PC-3 (cell line): ENCODE measurements at regions not wholly inside any gene's neighbourhood (a gene's known extent, or its start where the extent isn't known, plus 50 kb on each side); places are given as distances from the start of the nearest gene placed in this dataset.

Experiments used
- ATAC-seq: fragments of 200-7000 bp; cut with Tn5 transposase; 2 replicates; pipeline ENCODE4 v1.9.1; 2020; ENCODE audit warnings: mild to moderate bottlenecking, moderate library complexity
- BruUV-seq: library from RNA; stranded (reverse); fragments of 400-500 nt; replicated peaks from 2 replicates; lab custom pipeline; 2021; lab: Mats Ljungman, UMichigan
- CTCF ChIA-PET: fragments of 300-600 bp; sonication (Branson Sonifier 250); formaldehyde crosslinking; loops from one replicate; lab custom pipeline; 2022; ENCODE audit warnings: antibody characterized with exemption; lab: Charles Lee
- POLR2A ChIA-PET: fragments of 300-600 bp; sonication (Branson Sonifier 250); formaldehyde crosslinking; loops from one replicate; lab custom pipeline; 2022; ENCODE audit warnings: antibody characterized with exemption; ENCODE audit not compliant: unreplicated experiment; lab: Charles Lee
- DNase-seq: peaks from one replicate; pipeline ENCODE4 v3.0.0-alpha.2; 2015
- H2AFZ ChIP-seq: fragments of 300-600 bp; sonication (generic); 2 replicates; pipeline ENCODE4 v1.6.0; 2016; ENCODE audit warnings: antibody characterized with exemption, low read length
- H3F3A ChIP-seq: fragments of 300-600 bp; sonication (generic); one replicate; pipeline ENCODE4 v1.6.0; 2017; ENCODE audit warnings: antibody characterized with exemption, low read length, control low read depth, mild to moderate bottlenecking; ENCODE audit not compliant: unreplicated experiment
- H3K27ac ChIP-seq: fragments of 300-600 bp; sonication (generic); 2 replicates; pipeline ENCODE4 v1.5.1; 2016; ENCODE audit warnings: mild to moderate bottlenecking, low read length
- H3K27me3 ChIP-seq: fragments of 300-600 bp; sonication (generic); 2 replicates; pipeline ENCODE4 v1.6.1; 2016; ENCODE audit warnings: low read length, mixed read lengths
- H3K36me3 ChIP-seq: fragments of 300-600 bp; sonication (generic); 2 replicates; pipeline ENCODE4 v1.6.1; 2016; ENCODE audit warnings: low read depth, mixed run types, low read length, mixed read lengths
- H3K4me1 ChIP-seq: fragments of 300-600 bp; sonication (generic); 2 replicates; pipeline ENCODE4 v1.5.1; 2016; ENCODE audit warnings: low read length; ENCODE audit not compliant: insufficient read depth
- H3K4me2 ChIP-seq: fragments of 300-600 bp; sonication (generic); 2 replicates; pipeline ENCODE4 v1.6.0; 2016; ENCODE audit warnings: low read length
- H3K4me3 ChIP-seq: fragments of 300-600 bp; sonication (generic); 2 replicates; pipeline ENCODE4 v1.5.1; 2016; ENCODE audit warnings: mild to moderate bottlenecking, low read length, mixed read lengths
- H3K79me2 ChIP-seq: fragments of 300-600 bp; sonication (generic); 2 replicates; pipeline ENCODE4 v1.6.1; 2017; ENCODE audit warnings: low read length, mixed read lengths
- H3K9ac ChIP-seq: fragments of 300-600 bp; sonication (generic); 2 replicates; pipeline ENCODE4 v1.6.0; 2016; ENCODE audit warnings: mild to moderate bottlenecking, low read length
- H3K9me2 ChIP-seq: fragments of 300-600 bp; sonication (generic); replicated peaks from 2 replicates; pipeline ENCODE4 v1.6.1; 2016; ENCODE audit warnings: mixed run types, low read length, mixed read lengths
- H3K9me3 ChIP-seq: fragments of 300-600 bp; sonication (generic); 2 replicates; pipeline ENCODE4 v1.6.1; 2016; ENCODE audit warnings: low read length, mixed read lengths
- H4K20me1 ChIP-seq: fragments of 300-600 bp; sonication (generic); 2 replicates; pipeline ENCODE4 v1.6.1; 2016; ENCODE audit warnings: low read length, mixed read lengths
- CTCF ChIP-seq: fragments of 300-600 bp; sonication (generic); conservative IDR thresholded peaks from 2 replicates; pipeline ENCODE4 v1.5.1; 2017; ENCODE audit warnings: antibody characterized with exemption, low read depth, mild to moderate bottlenecking, low read length
- EZH2 ChIP-seq: fragments of 300-600 bp; sonication (generic); IDR thresholded peaks from one replicate; pipeline ENCODE4 v1.6.1; 2017; ENCODE audit warnings: antibody characterized with exemption, mild to moderate bottlenecking, low read length; ENCODE audit not compliant: unreplicated experiment
- EZH2phosphoT487 ChIP-seq: fragments of 300-600 bp; sonication (generic); IDR thresholded peaks from 2 replicates; pipeline ENCODE4 v1.6.1; 2018; ENCODE audit warnings: mild to moderate bottlenecking, antibody characterized with exemption, low read length, borderline replicate concordance
- intact Hi-C: fragments of 100-400 bp; cut with micrococcal nuclease; formaldehyde crosslinking; loops from 2 replicates; pipeline ENCODE4 v1.9.0; 2023

- POLR2A ChIA-PET = no interaction called here
- TF ChIP-seq EZH2phosphoT487 (no peak), EZH2 (no peak), CTCF (no peak)
- no peak overlapping the region for H3K9ac ChIP-seq
- no peak overlapping the region for H2AFZ ChIP-seq
- H3F3A ChIP-seq = no peaks in the 10 kb centered on the region
- CTCF ChIA-PET = no interaction called here
- intact Hi-C loops = no loop called here
- no peak overlapping the region for H3K27ac ChIP-seq
- no peaks in the 10 kb centered on the region for H3K27me3 ChIP-seq
- ATAC-seq (no peak), DNase-seq (no peak)
- no TSS peak for BruUV-seq
- no peaks in the 10 kb centered on the region for H4K20me1 ChIP-seq
- no peak overlapping the region for H3K4me2 ChIP-seq
- no peaks in the 10 kb centered on the region for H3K79me2 ChIP-seq
- no peaks in the 10 kb centered on the region for H3K4me1 ChIP-seq
- H3K9me3 ChIP-seq = no peaks in the 10 kb centered on the region
- H3K9me2 ChIP-seq = no peaks in the 10 kb centered on the region
- no peaks in the 10 kb centered on the region for H3K36me3 ChIP-seq
- H3K4me3 ChIP-seq = no peak overlapping the region
Measured at GRCh38 chr2:67952066-67952465, 110.7 kb downstream of the C1D start.

GRCh38 chr2:67954093-67954748 lies 108.6 kb downstream of the C1D start:
- POLR2A ChIA-PET = no interaction called here

More at GRCh38 chr2:67954093-67954748, 108.6 kb downstream of the C1D start:
- intact Hi-C loops = no loop called here
- no peak overlapping the region for H3K9ac ChIP-seq
- H3K4me2 ChIP-seq = no peak overlapping the region
- H3K79me2 ChIP-seq = no peaks in the 10 kb centered on the region
- H3K4me3 ChIP-seq = no peak overlapping the region
- H4K20me1 ChIP-seq = no peaks in the 10 kb centered on the region
- H3K27me3 ChIP-seq = no peaks in the 10 kb centered on the region
- H3K36me3 ChIP-seq = no peaks in the 10 kb centered on the region
- no TSS peak for BruUV-seq
- CTCF ChIA-PET = no interaction called here
- DNase-seq = no peak
- no peak for ATAC-seq
- H3K27ac ChIP-seq = no peak overlapping the region
- no peaks in the 10 kb centered on the region for H3K9me3 ChIP-seq
- no peaks in the 10 kb centered on the region for H3F3A ChIP-seq
- TF ChIP-seq CTCF (no peak), EZH2 (no peak), EZH2phosphoT487 (no peak)
- H2AFZ ChIP-seq = no peak overlapping the region
- no peaks in the 10 kb centered on the region for H3K9me2 ChIP-seq
- no peaks in the 10 kb centered on the region for H3K4me1 ChIP-seq
